ENCODE measurements at regions not wholly inside any gene's neighbourhood (a gene's known extent, or its start where the extent isn't known, plus 50 kb on each side); places are given as distances from the start of the nearest gene placed in this dataset.

GRCh38 chr5:72630721-72631120 is 123.5 kb upstream of the ZNF366 start (continued):
- no peak for TF ChIP-seq CHD2 (IDR thresholded peaks at IDR 0.05; ENCODE audit: low read length)
- no peak for TF ChIP-seq PHF8 (conservative IDR thresholded peaks at IDR 0.05; ENCODE audit: low read depth, low read length)
- TF ChIP-seq CTBP2 (IDR thresholded peaks at IDR 0.05; ENCODE audit: borderline replicate concordance, insufficient read depth, insufficient read length, low read length), result no peak
- no peak for TF ChIP-seq GABPA (IDR thresholded peaks at IDR 0.05; ENCODE audit: borderline replicate concordance, insufficient read depth, low read length)
- no peak for TF ChIP-seq ATF2 (IDR thresholded peaks at IDR 0.05; ENCODE audit: low read length)
- TF ChIP-seq SIX5 (IDR thresholded peaks at IDR 0.05; ENCODE audit: low read depth, low read length), result no peak
- TF ChIP-seq KDM5A (IDR thresholded peaks at IDR 0.05; ENCODE audit: low read length), result no peak
- no peak for TF ChIP-seq YY1 (IDR thresholded peaks at IDR 0.05; ENCODE audit: low read depth, low read length)
- TF ChIP-seq ATF3 (IDR thresholded peaks at IDR 0.05; ENCODE audit: insufficient read depth, low read depth, low read length), result no peak

Data from H1 (cell line).